SK-N-MC (cell line): ENCODE measurements at regions not wholly inside any gene's neighbourhood (a gene's known extent, or its start where the extent isn't known, plus 50 kb on each side); places are given as distances from the start of the nearest gene placed in this dataset.

ENCODE experiments used
- EZH2 ChIP-seq: fragments of 200-600 bp; sonication (generic); IDR thresholded peaks from one replicate; pipeline ENCODE4 v1.6.1; 2017; ENCODE audit warnings: antibody characterized with exemption
- POLR2AphosphoS5 ChIP-seq: IDR thresholded peaks from 2 replicates; pipeline ENCODE4 v1.6.1; 2012; ENCODE audit warnings: mild to moderate bottlenecking, low read depth, low read length, borderline replicate concordance

- TF ChIP-seq POLR2AphosphoS5 (no peak), EZH2 (no peak)
Measured at GRCh38 chr22:23409976-23410375, 170.1 kb downstream of the IGLL1 start.
